Glutamatergic neuron (in vitro differentiated cells): ENCODE measurements at regions not wholly inside any gene's neighbourhood (a gene's known extent, or its start where the extent isn't known, plus 50 kb on each side); places are given as distances from the start of the nearest gene placed in this dataset.

Source experiments
- DNase-seq: peaks from one replicate; pipeline ENCODE4 v3.0.0; 2022
- H3K27ac Mint-ChIP-seq: one replicate; pipeline ENCODE4 v1.8.0; 2020; ENCODE audit warnings: mild to moderate bottlenecking, mixed read lengths, inconsistent platforms; ENCODE audit not compliant: unreplicated experiment
- H3K27me3 Mint-ChIP-seq: one replicate; pipeline ENCODE4 v1.8.0; 2020; ENCODE audit warnings: mild to moderate bottlenecking, moderate library complexity, mixed read lengths, inconsistent platforms; ENCODE audit not compliant: unreplicated experiment
- H3K36me3 Mint-ChIP-seq: one replicate; pipeline ENCODE4 v1.8.0; 2020; ENCODE audit warnings: mild to moderate bottlenecking, mixed read lengths, inconsistent platforms; ENCODE audit not compliant: unreplicated experiment
- H3K4me1 Mint-ChIP-seq: one replicate; pipeline ENCODE4 v1.8.0; 2020; ENCODE audit warnings: mild to moderate bottlenecking, low read depth, mixed read lengths, inconsistent platforms; ENCODE audit not compliant: unreplicated experiment
- H3K4me3 Mint-ChIP-seq: one replicate; pipeline ENCODE4 v1.8.0; 2020; ENCODE audit warnings: mild to moderate bottlenecking, mixed read lengths, inconsistent platforms; ENCODE audit not compliant: unreplicated experiment
- H3K9me3 Mint-ChIP-seq: one replicate; pipeline ENCODE4 v1.8.0; 2020; ENCODE audit warnings: mild to moderate bottlenecking, moderate library complexity, mixed read lengths, inconsistent platforms; ENCODE audit not compliant: unreplicated experiment
- CTCF ChIP-seq: fragments of 200-600 bp; sonication (generic); IDR thresholded peaks from one replicate; pipeline ENCODE4 v1.5.0; 2021; ENCODE audit not compliant: partially characterized antibody, unreplicated experiment

DNA sequence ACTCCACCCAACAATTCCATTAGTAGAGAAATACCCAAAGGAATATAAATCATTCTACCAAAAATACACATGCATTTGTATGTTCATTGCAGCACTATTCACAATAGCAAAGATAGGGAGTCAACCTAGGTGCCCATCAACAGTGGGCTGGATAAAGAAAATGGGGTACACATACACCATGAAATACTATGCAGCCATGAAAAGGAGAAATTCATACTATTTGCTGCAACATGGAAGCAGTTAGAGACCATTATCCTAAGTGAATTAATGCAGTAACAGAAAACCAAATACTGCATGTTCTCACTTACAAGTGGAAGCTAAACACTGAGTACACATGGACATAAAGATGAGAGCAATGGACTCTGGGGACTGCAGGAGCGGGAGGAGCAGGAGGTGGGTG lies 72.4 kb upstream of the MBOAT1 start:
- H3K4me1 Mint-ChIP-seq: no peaks in the 10 kb centered on the region
- H3K9me3 Mint-ChIP-seq: peaks cover 2% of the 10 kb centered on the region
- no peak for DNase-seq
- H3K27me3 Mint-ChIP-seq: no peaks in the 10 kb centered on the region
- H3K36me3 Mint-ChIP-seq: peaks cover 6% of the 10 kb centered on the region
- no peak overlapping the region for H3K27ac Mint-ChIP-seq
- no peak overlapping the region for H3K4me3 Mint-ChIP-seq
- no peak for TF ChIP-seq CTCF

- no peak for DNase-seq
- no peak overlapping the region for H3K4me3 Mint-ChIP-seq
- H3K27ac Mint-ChIP-seq: no peak overlapping the region
- peaks cover 2% of the 10 kb centered on the region for H3K9me3 Mint-ChIP-seq
- peaks cover 4% of the 10 kb centered on the region for H3K36me3 Mint-ChIP-seq
- H3K27me3 Mint-ChIP-seq: no peaks in the 10 kb centered on the region
- no peak for TF ChIP-seq CTCF
- no peaks in the 10 kb centered on the region for H3K4me1 Mint-ChIP-seq
Measured at GRCh38 chr6:20286968-20287565, 74.8 kb upstream of the MBOAT1 start.

GRCh38 chr6:20291764-20292580 lies 79.7 kb upstream of the MBOAT1 start:
- H3K27ac Mint-ChIP-seq: no peak overlapping the region
- H3K36me3 Mint-ChIP-seq: no peaks in the 10 kb centered on the region
- no peaks in the 10 kb centered on the region for H3K27me3 Mint-ChIP-seq
- no peaks in the 10 kb centered on the region for H3K4me1 Mint-ChIP-seq
- peak; percentile 94 for TF ChIP-seq CTCF
- H3K9me3 Mint-ChIP-seq: no peaks in the 10 kb centered on the region
- no peak overlapping the region for H3K4me3 Mint-ChIP-seq
- DNase-seq: peak; percentile 84

GRCh38 chr6:20292905-20293304 lies 80.6 kb upstream of the MBOAT1 start:
- DNase-seq: no peak
- Mint-ChIP-seq H3K27me3 (no peaks in the 10 kb centered on the region), H3K9me3 (no peaks in the 10 kb centered on the region), H3K4me3 (no peak overlapping the region), H3K27ac (no peak overlapping the region), H3K4me1 (no peaks in the 10 kb centered on the region), H3K36me3 (no peaks in the 10 kb centered on the region)
- TF ChIP-seq CTCF: no peak

GRCh38 chr6:20301256-20301655 lies 89.0 kb upstream of the MBOAT1 start:
- H3K9me3 Mint-ChIP-seq: peaks cover 1% of the 10 kb centered on the region
- no peak for DNase-seq
- peaks cover 4% of the 10 kb centered on the region for H3K36me3 Mint-ChIP-seq
- H3K4me3 Mint-ChIP-seq: no peak overlapping the region
- no peak overlapping the region for H3K27ac Mint-ChIP-seq
- TF ChIP-seq CTCF: no peak
- no peaks in the 10 kb centered on the region for H3K4me1 Mint-ChIP-seq
- H3K27me3 Mint-ChIP-seq: peaks cover 3% of the 10 kb centered on the region
